Stimulated activated CD8-positive, alpha-beta memory T cell treated with anti-CD3 and anti-CD28 coated beads, Interleukin-4, amount 100 ng/mL, for 24 hours (primary cell): ENCODE measurements at regions not wholly inside any gene's neighbourhood (a gene's known extent, or its start where the extent isn't known, plus 50 kb on each side); places are given as distances from the start of the nearest gene placed in this dataset.

Experiments
- DNase-seq: peaks from one replicate; pipeline ENCODE4 v3.0.0-alpha.2; 2020; ENCODE audit warnings: low read depth

GRCh38 chr14:48874711-48875110 is 711.5 kb downstream of the RPS29 start:
- DNase-seq, result no peak

- DNase-seq, result no peak
Observed at GRCh38 chr14:48857366-48857765, 728.8 kb downstream of the RPS29 start.

- DNase-seq, result no peak
Observed at GRCh38 chr14:48853159-48853558, 733.0 kb downstream of the RPS29 start.

- no peak for DNase-seq
Observed at GRCh38 chr14:48849741-48850322, 736.3 kb downstream of the RPS29 start.

GRCh38 chr14:48842785-48843184 is 743.4 kb downstream of the RPS29 start:
- no peak for DNase-seq

GRCh38 chr14:48826058-48826457 is 760.1 kb downstream of the RPS29 start:
- DNase-seq, result no peak

GRCh38 chr14:48814562-48814961 is 771.6 kb downstream of the RPS29 start:
- DNase-seq, result no peak

- DNase-seq, result no peak
Observed at GRCh38 chr14:48805315-48805714, 780.9 kb downstream of the RPS29 start.

GRCh38 chr14:48792376-48793024 is 793.7 kb downstream of the RPS29 start:
- no peak for DNase-seq

- no peak for DNase-seq
Observed at GRCh38 chr14:48788771-48789170, 797.4 kb downstream of the RPS29 start.

GRCh38 chr14:48786498-48786897 is 799.7 kb downstream of the RPS29 start:
- DNase-seq, result no peak

- DNase-seq, result no peak
Observed at GRCh38 chr14:48771717-48772116, 814.5 kb downstream of the RPS29 start.

- DNase-seq, result no peak
Observed at GRCh38 chr14:48751293-48751692, 834.9 kb downstream of the RPS29 start.

GRCh38 chr14:48748151-48748675 is 838.0 kb downstream of the RPS29 start:
- no peak for DNase-seq

GRCh38 chr14:48747561-48748089 is 838.6 kb downstream of the RPS29 start:
- DNase-seq, result no peak

GRCh38 chr14:48744202-48744601 is 842.0 kb downstream of the RPS29 start:
- DNase-seq, result no peak

GRCh38 chr14:48738186-48738925 is 847.8 kb downstream of the RPS29 start:
- no peak for DNase-seq

- no peak for DNase-seq
Observed at GRCh38 chr14:48735607-48736006, 850.6 kb downstream of the RPS29 start.

GRCh38 chr14:48731260-48731659 is 854.9 kb downstream of the RPS29 start:
- no peak for DNase-seq

GRCh38 chr14:48726080-48726642 is 860.0 kb downstream of the RPS29 start:
- DNase-seq, result no peak

- DNase-seq, result no peak
Observed at GRCh38 chr14:48725051-48725734, 861.0 kb downstream of the RPS29 start.
